Panc1 (cell line): ENCODE measurements at regions not wholly inside any gene's neighbourhood (a gene's known extent, or its start where the extent isn't known, plus 50 kb on each side); places are given as distances from the start of the nearest gene placed in this dataset.
"Not testable (repeated sequence)": the region's sequence is repeated elsewhere in the genome, so short reads cannot be mapped to it uniquely, and the experiment has no call there.

Source experiments
- CTCF ChIP-seq: fragments of 450-650 bp; IDR thresholded peaks from 2 replicates; pipeline ENCODE4 v1.5.1; 2017; ENCODE audit warnings: mild to moderate bottlenecking
- POLR2AphosphoS5 ChIP-seq: IDR thresholded peaks from 2 replicates; pipeline ENCODE4 v1.6.1; 2012; ENCODE audit warnings: mild to moderate bottlenecking, low read depth, low read length, moderate library complexity
- REST ChIP-seq, 2 experiments: IDR thresholded peaks; 2 replicates each; pipeline ENCODE4 v1.6.1; 2011 to 2012; ENCODE audit warnings: low read depth in 2 of 2, control low read depth in 1 of 2, low read length in 1 of 2, mild to moderate bottlenecking in 1 of 2, moderate library complexity in 1 of 2; ENCODE audit not compliant: insufficient read depth in 1 of 2
- TCF7L2 ChIP-seq: IDR thresholded peaks from 2 replicates; pipeline ENCODE4 v1.6.1; 2011; ENCODE audit warnings: mild to moderate bottlenecking, low read depth, low read length, inconsistent platforms

GRCh38 chr18:1335345-1335744 lies 430.7 kb downstream of the ADCYAP1 start:
- TF ChIP-seq CTCF; TCF7L2; POLR2AphosphoS5; REST (IDR thresholded peaks at IDR 0.05; ENCODE audit: insufficient read depth in 1 of 2, low read depth in 2 of 2, low read length in 1 of 2): not testable (repeated sequence)
